Caco-2 (cell line): ENCODE measurements at regions not wholly inside any gene's neighbourhood (a gene's known extent, or its start where the extent isn't known, plus 50 kb on each side); places are given as distances from the start of the nearest gene placed in this dataset.

Experiments used
- BruUV-seq: library from RNA; stranded (reverse); fragments of 400-500 nt; replicated peaks from 2 replicates; lab custom pipeline; 2021; lab: Mats Ljungman, UMichigan
- CTCF ChIA-PET: fragments of 300-600 bp; sonication (Branson Sonifier 250); formaldehyde crosslinking; loops from one replicate; lab custom pipeline; 2022; ENCODE audit warnings: antibody characterized with exemption; lab: Charles Lee
- POLR2A ChIA-PET: fragments of 300-600 bp; sonication (Branson Sonifier 250); formaldehyde crosslinking; loops from one replicate; lab custom pipeline; 2022; ENCODE audit warnings: antibody characterized with exemption; lab: Charles Lee
- DNase-seq, 2 experiments: peaks; one replicate each; pipeline versions ENCODE4 v3.0.0 to v3.0.0-alpha.2; 2020 to 2022
- H3K27me3 ChIP-seq: replicated peaks from 2 replicates; pipeline ENCODE4 v1.6.0; 2011; ENCODE audit warnings: low read length; ENCODE audit not compliant: control insufficient read depth, insufficient read depth
- H3K36me3 ChIP-seq: 2 replicates; pipeline ENCODE4 v1.5.1; 2011; ENCODE audit warnings: low read length; ENCODE audit not compliant: control insufficient read depth, insufficient read depth
- H3K4me1 ChIP-seq: fragments of 250-450 bp; sonication (Bioruptor Pico); 2 replicates; pipeline ENCODE4 v1.5.1; 2020; ENCODE audit warnings: mild to moderate bottlenecking
- H3K4me3 ChIP-seq: 2 replicates; pipeline ENCODE4 v1.5.1; 2011; ENCODE audit warnings: low read depth, mild to moderate bottlenecking, control low read depth, low read length
- H3K9me3 ChIP-seq: fragments of 250-450 bp; sonication (Bioruptor Pico); 2 replicates; pipeline ENCODE4 v1.5.1; 2020; ENCODE audit warnings: mild to moderate bottlenecking, moderate library complexity
- H3K27ac Mint-ChIP-seq: one replicate; pipeline ENCODE4 v1.8.0; 2022; ENCODE audit warnings: mixed read lengths; ENCODE audit not compliant: unreplicated experiment
- H3K27me3 Mint-ChIP-seq: one replicate; pipeline ENCODE4 v1.8.0; 2022; ENCODE audit warnings: mixed read lengths; ENCODE audit not compliant: insufficient read depth, unreplicated experiment
- H3K36me3 Mint-ChIP-seq: one replicate; pipeline ENCODE4 v1.8.0; 2022; ENCODE audit warnings: mild to moderate bottlenecking, mixed read lengths; ENCODE audit not compliant: insufficient read depth, unreplicated experiment
- H3K4me1 Mint-ChIP-seq: one replicate; pipeline ENCODE4 v1.8.0; 2022; ENCODE audit warnings: low read depth, mixed read lengths; ENCODE audit not compliant: unreplicated experiment
- H3K4me3 Mint-ChIP-seq: one replicate; pipeline ENCODE4 v1.8.0; 2022; ENCODE audit warnings: mild to moderate bottlenecking, moderate library complexity, mixed read lengths; ENCODE audit not compliant: unreplicated experiment
- H3K9me3 Mint-ChIP-seq: one replicate; pipeline ENCODE4 v1.8.0; 2022; ENCODE audit warnings: mixed read lengths; ENCODE audit not compliant: unreplicated experiment
- CTCF ChIP-seq, 2 experiments: fragments of 200-600 bp in 1 of 2; IDR thresholded peaks; 1 replicate in 1 of 2; 2 replicates in 1 of 2; pipeline versions ENCODE4 v1.5.1 to v1.8.0; 2011 to 2022; ENCODE audit warnings: antibody characterized with exemption in 1 of 2, control low read depth in 1 of 2, inconsistent platforms in 1 of 2, low read depth in 1 of 2, low read length in 1 of 2, mild to moderate bottlenecking in 1 of 2, moderate library complexity in 1 of 2; ENCODE audit not compliant: insufficient read depth in 1 of 2, severe bottlenecking in 1 of 2, unreplicated experiment in 1 of 2
- intact Hi-C: fragments of 100-400 bp; cut with micrococcal nuclease; formaldehyde crosslinking; loops from one replicate; pipeline ENCODE4 v1.10.0; 2022; ENCODE audit not compliant: unreplicated experiment

DNA sequence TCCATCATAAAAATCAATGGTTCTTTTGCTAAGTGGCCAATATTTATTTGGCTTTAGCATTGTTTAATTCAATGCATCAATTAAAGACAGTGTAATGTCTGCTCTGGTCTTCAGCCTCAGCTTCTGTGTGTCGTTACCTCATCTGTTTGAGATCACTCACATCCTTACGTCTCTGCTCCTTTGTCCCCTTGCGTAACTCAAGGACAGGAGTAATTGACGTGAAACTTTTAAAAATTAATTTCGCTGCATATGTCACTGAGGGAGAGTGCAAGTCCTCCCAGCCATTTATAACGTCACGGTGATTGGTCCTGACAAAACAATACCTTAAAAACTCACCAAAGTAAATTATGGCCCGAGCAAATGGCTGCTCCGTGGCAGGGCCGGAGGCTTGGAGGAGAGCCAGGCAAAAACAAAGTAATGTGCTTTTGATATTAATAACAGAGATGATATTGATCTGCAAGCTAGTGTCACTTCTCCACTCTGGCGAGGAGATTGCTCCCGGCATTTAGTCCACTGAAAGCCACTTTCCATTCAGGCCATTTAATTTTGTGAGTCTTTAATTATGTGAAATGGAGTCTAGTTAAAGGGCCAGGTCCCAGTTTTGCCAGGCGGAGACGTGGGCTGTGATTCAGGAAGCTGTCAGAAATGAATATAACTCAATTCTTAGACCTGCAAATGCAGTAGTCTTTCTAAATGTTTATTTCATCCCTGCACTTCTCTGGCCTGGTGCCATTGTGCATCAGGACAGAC lies 150.9 kb upstream of the POU3F1 start:
- Mint-ChIP-seq H3K36me3 (no peaks in the 10 kb centered on the region), H3K27ac (no peak overlapping the region), H3K4me1 (no peaks in the 10 kb centered on the region), H3K4me3 (no peak overlapping the region), H3K27me3 (peaks cover 6% of the 10 kb centered on the region), H3K9me3 (no peaks in the 10 kb centered on the region)
- no peak overlapping the region for H3K4me3 ChIP-seq
- no peak for DNase-seq
- no peak for TF ChIP-seq CTCF (IDR thresholded peaks at IDR 0.05; ENCODE audit: insufficient read depth in 1 of 2, low read depth in 1 of 2, low read length in 1 of 2, severe bottlenecking in 1 of 2, unreplicated experiment in 1 of 2)
- no peaks in the 10 kb centered on the region for H3K4me1 ChIP-seq
- no peaks in the 10 kb centered on the region; the same call in 1 of the 2 replicates for H3K27me3 ChIP-seq
- no peaks in the 10 kb centered on the region for H3K36me3 ChIP-seq
- BruUV-seq: no TSS peak
- ChIA-PET POLR2A (no interaction called here), CTCF (no interaction called here)
- H3K9me3 ChIP-seq: no peaks in the 10 kb centered on the region
- intact Hi-C loops: no loop called here

DNA sequence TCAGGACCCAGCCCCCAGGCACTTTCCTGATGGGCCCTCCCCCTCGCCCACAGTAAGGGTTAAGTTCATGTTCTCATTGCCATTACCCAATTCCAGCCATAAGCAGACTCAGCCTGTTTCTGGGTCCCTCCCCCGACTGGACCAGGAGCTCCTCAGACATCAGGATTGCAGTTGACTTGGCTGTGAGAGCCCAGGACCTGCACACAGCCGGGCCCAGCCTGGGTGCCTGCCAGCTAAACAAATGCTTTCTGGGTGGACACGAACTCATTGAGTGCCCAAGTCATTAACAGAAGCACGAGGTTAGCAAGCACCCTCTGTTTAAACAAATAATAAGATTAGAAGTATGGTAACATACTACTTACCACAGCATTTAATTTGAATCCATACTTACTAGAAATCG lies 147.9 kb upstream of the POU3F1 start:
- H3K4me3 Mint-ChIP-seq: no peak overlapping the region

DNA sequence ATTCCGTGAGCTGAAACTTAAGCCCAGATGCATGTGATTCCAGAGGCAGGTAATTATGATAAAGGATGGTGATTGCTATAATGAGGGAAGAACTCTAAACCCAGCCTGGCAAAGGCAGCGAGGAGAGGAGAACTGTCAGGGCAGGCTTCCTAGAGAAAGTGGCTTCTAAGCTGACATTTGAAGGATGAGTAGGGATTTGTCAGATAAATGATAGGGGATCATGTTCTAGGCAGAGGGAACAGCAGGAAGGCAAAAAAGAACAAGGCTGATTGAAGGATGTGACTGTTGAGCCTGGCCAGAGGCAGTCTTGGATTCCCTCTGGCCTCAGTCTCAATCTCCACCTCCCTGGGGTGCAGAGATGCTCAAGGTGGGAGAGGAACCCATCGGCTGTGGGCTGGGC lies 146.4 kb upstream of the POU3F1 start:
- no peak for TF ChIP-seq CTCF (IDR thresholded peaks at IDR 0.05; ENCODE audit: insufficient read depth in 1 of 2, low read depth in 1 of 2, low read length in 1 of 2, severe bottlenecking in 1 of 2, unreplicated experiment in 1 of 2)
- H3K36me3 Mint-ChIP-seq: no peaks in the 10 kb centered on the region
- Histone ChIP-seq H3K4me3 (no peak overlapping the region), H3K9me3 (no peaks in the 10 kb centered on the region), H3K4me1 (no peaks in the 10 kb centered on the region), H3K36me3 (no peaks in the 10 kb centered on the region), H3K27me3 (no peaks in the 10 kb centered on the region)
- intact Hi-C loops: no loop called here
- no peaks in the 10 kb centered on the region for H3K9me3 Mint-ChIP-seq
- POLR2A ChIA-PET: no interaction called here
- BruUV-seq: no TSS peak
- no peak overlapping the region for H3K4me3 Mint-ChIP-seq
- H3K4me1 Mint-ChIP-seq: no peaks in the 10 kb centered on the region
- no peak for DNase-seq
- H3K27ac Mint-ChIP-seq: no peak overlapping the region
- CTCF ChIA-PET: no interaction called here
- peaks cover 12% of the 10 kb centered on the region for H3K27me3 Mint-ChIP-seq

More for the DNA sequence above, 147.9 kb upstream of the POU3F1 start:
- H3K36me3 Mint-ChIP-seq: no peaks in the 10 kb centered on the region
- POLR2A ChIA-PET: no interaction called here
- H3K27me3 Mint-ChIP-seq: peaks cover 9% of the 10 kb centered on the region
- no peaks in the 10 kb centered on the region for H3K36me3 ChIP-seq
- no peaks in the 10 kb centered on the region; the same call in 1 of the 2 replicates for H3K27me3 ChIP-seq
- no TSS peak for BruUV-seq
- H3K4me1 Mint-ChIP-seq: no peaks in the 10 kb centered on the region
- H3K9me3 ChIP-seq: no peaks in the 10 kb centered on the region
- intact Hi-C loops: no loop called here
- CTCF ChIA-PET: no interaction called here
- H3K27ac Mint-ChIP-seq: no peak overlapping the region
- no peak for DNase-seq
- TF ChIP-seq CTCF (IDR thresholded peaks at IDR 0.05; ENCODE audit: insufficient read depth in 1 of 2, low read depth in 1 of 2, low read length in 1 of 2, severe bottlenecking in 1 of 2, unreplicated experiment in 1 of 2): no peak
- H3K4me3 ChIP-seq: no peak overlapping the region
- no peaks in the 10 kb centered on the region for H3K4me1 ChIP-seq
- H3K9me3 Mint-ChIP-seq: no peaks in the 10 kb centered on the region
